IMR-90 (cell line): ENCODE measurements at regions not wholly inside any gene's neighbourhood (a gene's known extent, or its start where the extent isn't known, plus 50 kb on each side); places are given as distances from the start of the nearest gene placed in this dataset.
A peak's percentile ranks its signal among the peaks of the same experiment; 100 is the strongest.

Experiments used
- ATAC-seq: fragments of 200-7000 bp; cut with Tn5 transposase; 2 replicates; pipeline ENCODE4 v1.9.1; 2020; ENCODE audit warnings: low read depth, mild to moderate bottlenecking, moderate library complexity
- BruUV-seq: library from RNA; stranded (reverse); fragments of 400-500 nt; replicated peaks from 2 replicates; lab custom pipeline; 2021; lab: Mats Ljungman, UMichigan
- CTCF ChIA-PET: fragments of 300-600 bp; formaldehyde crosslinking; extraction: SDS; loops from one replicate; lab custom pipeline; 2021; ENCODE audit warnings: antibody characterized with exemption; lab: Yijun Ruan, JAX
- POLR2A ChIA-PET: fragments of 300-600 bp; sonication (Branson Sonifier 250); formaldehyde crosslinking; loops from one replicate; lab custom pipeline; 2022; ENCODE audit warnings: antibody characterized with exemption; ENCODE audit not compliant: unreplicated experiment; lab: Charles Lee
- DNase-seq: peaks from one replicate; pipeline ENCODE4 v3.0.0; 2013
- H2AFZ ChIP-seq: replicated peaks from 2 replicates; pipeline ENCODE3; 2013; ENCODE audit warnings: low read length, mild to moderate bottlenecking; ENCODE audit not compliant: poor library complexity
- H2AK5ac ChIP-seq: 2 replicates; pipeline ENCODE4 v1.6.1; 2013; ENCODE audit warnings: low read depth, low read length, inconsistent platforms
- H2AK9ac ChIP-seq: replicated peaks from 2 replicates; pipeline ENCODE3; 2013; ENCODE audit warnings: mild to moderate bottlenecking, low read depth, low read length, moderate library complexity; ENCODE audit not compliant: poor library complexity
- H2BK120ac ChIP-seq: 2 replicates; pipeline ENCODE4 v1.6.1; 2013; ENCODE audit warnings: low read depth, low read length, inconsistent platforms
- H2BK15ac ChIP-seq: 3 replicates; pipeline ENCODE4 v1.6.1; 2013; ENCODE audit warnings: low read depth, low read length, inconsistent platforms
- H2BK20ac ChIP-seq: 2 replicates; pipeline ENCODE4 v1.6.1; 2013; ENCODE audit warnings: low read depth, mild to moderate bottlenecking, inconsistent platforms, low read length, moderate library complexity
- H2BK5ac ChIP-seq: 2 replicates; pipeline ENCODE4 v1.6.1; 2013; ENCODE audit warnings: mild to moderate bottlenecking, low read depth, low read length, inconsistent platforms; ENCODE audit not compliant: poor library complexity, severe bottlenecking
- H3K14ac ChIP-seq: replicated peaks from 2 replicates; pipeline ENCODE4 v1.6.1; 2013; ENCODE audit warnings: low read depth, low read length, inconsistent platforms
- H3K18ac ChIP-seq: 2 replicates; pipeline ENCODE4 v1.6.1; 2013; ENCODE audit warnings: low read depth, low read length, control low read depth
- H3K23ac ChIP-seq: 2 replicates; pipeline ENCODE4 v1.6.1; 2013; ENCODE audit warnings: low read depth, low read length, inconsistent platforms
- H3K27ac ChIP-seq: 2 replicates; pipeline ENCODE4 v1.5.1; 2013; ENCODE audit warnings: mild to moderate bottlenecking, control low read depth, low read length; ENCODE audit not compliant: insufficient read depth
- H3K27me3 ChIP-seq: 2 replicates; pipeline ENCODE4 v1.6.1; 2013; ENCODE audit warnings: low read length; ENCODE audit not compliant: control insufficient read depth, insufficient read depth
- H3K36me3 ChIP-seq: 2 replicates; pipeline ENCODE4 v1.6.1; 2013; ENCODE audit warnings: low read length, mixed read lengths; ENCODE audit not compliant: control insufficient read depth, insufficient read depth
- H3K4ac ChIP-seq: 2 replicates; pipeline ENCODE4 v1.6.1; 2013; ENCODE audit warnings: low read depth, low read length, inconsistent platforms
- H3K4me1 ChIP-seq: 2 replicates; pipeline ENCODE4 v1.6.1; 2013; ENCODE audit warnings: low read length, mixed read lengths; ENCODE audit not compliant: control insufficient read depth, insufficient read depth
- H3K4me2 ChIP-seq: 2 replicates; pipeline ENCODE4 v1.6.1; 2013; ENCODE audit warnings: low read depth, mild to moderate bottlenecking, control low read depth, low read length, moderate library complexity
- H3K4me3 ChIP-seq: 2 replicates; pipeline ENCODE4 v1.5.1; 2013; ENCODE audit warnings: low read depth, mild to moderate bottlenecking, control low read depth, low read length, moderate library complexity; ENCODE audit not compliant: insufficient read depth
- H3K56ac ChIP-seq: 2 replicates; pipeline ENCODE4 v1.6.1; 2013; ENCODE audit warnings: low read length, inconsistent platforms; ENCODE audit not compliant: insufficient read depth; ENCODE audit errors: extremely low read depth
- H3K79me1 ChIP-seq, 2 experiments: 2 replicates each; pipeline ENCODE4 v1.6.1; 2013; ENCODE audit warnings: low read length in 2 of 2, inconsistent platforms in 1 of 2, low read depth in 1 of 2
- H3K9ac ChIP-seq: 2 replicates; pipeline ENCODE4 v1.6.1; 2013; ENCODE audit warnings: low read depth, low read length, control low read depth
- H3K9me1 ChIP-seq: 2 replicates; pipeline ENCODE4 v1.6.1; 2013; ENCODE audit warnings: low read length, inconsistent platforms; ENCODE audit not compliant: insufficient read depth
- H3K9me3 ChIP-seq: 2 replicates; pipeline ENCODE4 v1.6.1; 2013; ENCODE audit warnings: low read length; ENCODE audit not compliant: control insufficient read depth, insufficient read depth
- H4K20me1 ChIP-seq: 2 replicates; pipeline ENCODE4 v1.6.1; 2013; ENCODE audit warnings: low read length, inconsistent platforms; ENCODE audit not compliant: insufficient read depth
- H4K5ac ChIP-seq: 2 replicates; pipeline ENCODE4 v1.6.1; 2013; ENCODE audit warnings: mild to moderate bottlenecking, low read depth, low read length, control low read depth
- H4K8ac ChIP-seq, 2 experiments: 2 replicates each; pipeline ENCODE4 v1.6.1; 2013; ENCODE audit warnings: low read depth in 2 of 2, low read length in 2 of 2, control low read depth in 1 of 2, inconsistent platforms in 1 of 2
- H4K91ac ChIP-seq: 2 replicates; pipeline ENCODE4 v1.6.1; 2013; ENCODE audit warnings: low read depth, low read length, inconsistent platforms; ENCODE audit not compliant: insufficient read depth
- BHLHE40 ChIP-seq: fragments of 150-350 bp; IDR thresholded peaks from 2 replicates; pipeline ENCODE4 v1.6.1; 2016; ENCODE audit warnings: mild to moderate bottlenecking, low read depth, low read length
- CEBPB ChIP-seq: IDR thresholded peaks from 2 replicates; pipeline ENCODE4 v1.6.1; 2012; ENCODE audit warnings: low read depth, low read length, improper control_type of control experiment
- CHD1 ChIP-seq: IDR thresholded peaks from 2 replicates; pipeline ENCODE4 v1.6.1; 2012; ENCODE audit warnings: low read depth, low read length, improper control_type of control experiment
- CTCF ChIP-seq: conservative IDR thresholded peaks from 2 replicates; pipeline ENCODE4 v1.5.1; 2012; ENCODE audit warnings: mild to moderate bottlenecking, low read depth, low read length, improper control_type of control experiment
- ELK1 ChIP-seq: fragments of 150-350 bp; IDR thresholded peaks from 2 replicates; pipeline ENCODE4 v1.6.1; 2016; ENCODE audit warnings: low read depth, mild to moderate bottlenecking, low read length, moderate library complexity, borderline replicate concordance
- FOS ChIP-seq: fragments of 150-350 bp; IDR thresholded peaks from 2 replicates; pipeline ENCODE4 v1.6.1; 2016; ENCODE audit warnings: low read depth, low read length
- MAFK ChIP-seq: IDR thresholded peaks from 2 replicates; pipeline ENCODE4 v1.6.1; 2012; ENCODE audit warnings: low read depth, low read length, improper control_type of control experiment
- MXI1 ChIP-seq: IDR thresholded peaks from 2 replicates; pipeline ENCODE4 v1.6.1; 2012; ENCODE audit warnings: low read depth, mild to moderate bottlenecking, low read length, moderate library complexity, borderline replicate concordance
- POLR2A ChIP-seq: IDR thresholded peaks from 2 replicates; pipeline ENCODE4 v1.6.1; 2012; ENCODE audit warnings: mild to moderate bottlenecking, low read depth, low read length
- RAD21 ChIP-seq: IDR thresholded peaks from 2 replicates; pipeline ENCODE4 v1.6.1; 2012; ENCODE audit warnings: low read length, improper control_type of control experiment
- RCOR1 ChIP-seq: IDR thresholded peaks from 2 replicates; pipeline ENCODE4 v1.6.1; 2012; ENCODE audit warnings: mild to moderate bottlenecking, low read length, improper control_type of control experiment; ENCODE audit not compliant: insufficient replicate concordance
- RFX5 ChIP-seq: IDR thresholded peaks from 2 replicates; pipeline ENCODE4 v1.8.0; 2012; ENCODE audit warnings: low read depth, mild to moderate bottlenecking, low read length, moderate library complexity
- SMC3 ChIP-seq: fragments of 150-350 bp; IDR thresholded peaks from 2 replicates; pipeline ENCODE4 v1.6.1; 2016; ENCODE audit warnings: low read depth, mild to moderate bottlenecking, antibody characterized with exemption, low read length, moderate library complexity
- USF2 ChIP-seq: fragments of 150-350 bp; IDR thresholded peaks from 2 replicates; pipeline ENCODE4 v1.6.1; 2017; ENCODE audit warnings: mild to moderate bottlenecking, antibody characterized with exemption, low read length, low read depth
- WGBS, 2 experiments: methylation state at CpG; one replicate each; pipeline versions ENCODE4 v1.1.5 to v1.1.7; 2013; ENCODE audit warnings: missing lambda C conversion rate in 2 of 2; ENCODE audit not compliant: insufficient read length in 1 of 2; ENCODE audit errors: extremely low coverage in 2 of 2; 5-methylcytosine and 5-hydroxymethylcytosine counted together
- dilution Hi-C: fragments of 300-500 bp; cut with HindIII; formaldehyde crosslinking; loops from one replicate; pipeline ENCODE4 v1.14.3; 2018; ENCODE audit warnings: low sequenced_read_pairs; ENCODE audit not compliant: unreplicated experiment
- in situ Hi-C: fragments of 300-500 bp; cut with MboI; formaldehyde crosslinking; loops from 3 replicates; pipeline ENCODE4 v1.14.3; 2019; ENCODE audit warnings: low sequenced_read_pairs, inconsistent platforms, mixed read lengths
- intact Hi-C: fragments of 100-400 bp; cut with micrococcal nuclease; formaldehyde crosslinking; loops from 2 replicates; pipeline ENCODE4 v1.10.0; 2022

GRCh38 chr1:29944253-29944905, 708.1 kb downstream of the PTPRU start:
- Histone ChIP-seq H4K8ac (no peak overlapping the region), H3K27ac (no peak overlapping the region), H3K4me3 (no peak overlapping the region), H3K4ac (no peak overlapping the region), H3K9me3 (no peaks in the 10 kb centered on the region), H3K23ac (no peak overlapping the region), H2AK9ac (peak overlapping the region; percentile 47), H4K5ac (no peak overlapping the region), H3K56ac (no peak overlapping the region), H4K20me1 (no peaks in the 10 kb centered on the region), H2BK120ac (no peak overlapping the region), H4K91ac (no peak overlapping the region), H3K27me3 (no peaks in the 10 kb centered on the region), H3K18ac (no peak overlapping the region), H2BK20ac (no peak overlapping the region), H2BK5ac (no peak overlapping the region), H3K14ac (no peak overlapping the region), H2AK5ac (no peak overlapping the region), H3K36me3 (no peaks in the 10 kb centered on the region), H3K79me1 (no peaks in the 10 kb centered on the region), H3K9me1 (no peaks in the 10 kb centered on the region), H3K4me1 (no peaks in the 10 kb centered on the region), H2AFZ (peak overlapping the region; percentile 49), H3K9ac (no peak overlapping the region), H2BK15ac (no peak overlapping the region), H3K4me2 (no peak overlapping the region)
- POLR2A ChIA-PET: no interaction called here
- no CpG with 5 or more reads among the region's 15 CpGs for whole genome bisulfite sequencing, 2 experiments
- DNase-seq (no peak), ATAC-seq (no peak)
- in situ Hi-C loops: no loop called here
- CTCF ChIA-PET: no interaction called here
- dilution Hi-C loops: no loop called here
- intact Hi-C loops: no loop called here
- no TSS peak for BruUV-seq
- no peak for TF ChIP-seq BHLHE40
- no peak for TF ChIP-seq MXI1
- no peak for TF ChIP-seq FOS
- TF ChIP-seq CEBPB: no peak
- TF ChIP-seq CHD1: no peak
- TF ChIP-seq RFX5: no peak
- no peak for TF ChIP-seq SMC3
- no peak for TF ChIP-seq ELK1
- TF ChIP-seq USF2: no peak
- no peak for TF ChIP-seq RAD21
- no peak for TF ChIP-seq CTCF
- TF ChIP-seq MAFK: no peak
- no peak for TF ChIP-seq RCOR1
- TF ChIP-seq POLR2A: no peak
